ENCODE measurements at regions not wholly inside any gene's neighbourhood (a gene's known extent, or its start where the extent isn't known, plus 50 kb on each side); places are given as distances from the start of the nearest gene placed in this dataset.

DNA sequence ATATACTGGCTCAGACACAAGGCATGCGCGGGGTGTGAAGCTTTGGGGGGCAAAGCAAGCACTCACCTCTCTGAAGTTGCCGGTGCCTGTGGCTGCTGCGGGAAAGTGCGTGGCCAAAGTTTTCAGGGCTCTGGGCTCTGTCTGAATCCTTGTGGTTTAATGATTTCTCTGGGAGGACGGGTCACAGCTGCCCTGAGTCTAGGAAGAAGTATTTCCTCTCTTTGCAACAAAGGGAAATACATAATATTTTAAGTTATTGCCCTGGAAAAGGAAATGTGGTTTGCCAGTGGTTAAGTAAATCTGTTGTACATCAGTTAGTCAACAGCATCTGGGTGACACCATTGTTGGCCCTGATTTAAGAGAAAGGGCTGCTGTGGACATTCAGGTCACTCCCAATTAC lies 56.7 kb upstream of the ZDBF2 start:
- TF ChIP-seq BACH1 (IDR thresholded peaks at IDR 0.05; ENCODE audit: low read length): no peak
- no peak for TF ChIP-seq ZNF274 (IDR thresholded peaks at IDR 0.05; ENCODE audit: borderline replicate concordance, extremely low read depth, low read length)
- 0 out of 2 replicates have a peak, but pooled peaks have one; percentile 11 for TF ChIP-seq MAX (IDR thresholded peaks at IDR 0.05)
- no peak for TF ChIP-seq HDAC2 (IDR thresholded peaks at IDR 0.05; ENCODE audit: borderline replicate concordance in 1 of 2, low read depth in 2 of 2, low read length in 2 of 2)
- TF ChIP-seq MAFK (IDR thresholded peaks at IDR 0.05; ENCODE audit: low read depth, low read length): no peak
- no peak for TF ChIP-seq GTF2F1 (IDR thresholded peaks at IDR 0.05; ENCODE audit: borderline replicate concordance, low read depth, low read length)
- Histone ChIP-seq H3K27me3 (replicated peaks in 1 of 4; ENCODE audit: control insufficient read depth in 3 of 4, extremely low read depth in 1 of 4, insufficient read depth in 3 of 4, low read length in 3 of 4) (no peaks in the 10 kb centered on the region), H4K91ac (replicated peaks; ENCODE audit: insufficient read length, low read length) (no peak overlapping the region), H3K79me2 (ENCODE audit: control insufficient read depth in 1 of 2, insufficient read depth in 2 of 2, low read length in 2 of 2) (no peaks in the 10 kb centered on the region), H3K9me3 (ENCODE audit: insufficient read depth in 2 of 2, low read depth in 1 of 2, low read length in 1 of 2) (peaks cover 0 to 2% of the 10 kb centered on the region in 2 experiments; a peak in 1 of 4 replicates), H3K27ac (ENCODE audit: low read depth, low read length) (no peak overlapping the region), H3K9ac (replicated peaks in 1 of 4; ENCODE audit: extremely low read depth in 1 of 4, low read depth in 3 of 4, low read length in 3 of 4) (no peak overlapping the region), H3K23me2 (ENCODE audit: low read depth, low read length) (no peaks in the 10 kb centered on the region), H3K56ac (replicated peaks; ENCODE audit: insufficient read length, low read depth, low read length) (no peak overlapping the region), H4K5ac (ENCODE audit: insufficient read length, low read depth, low read length) (no peak overlapping the region), H3K18ac (ENCODE audit: extremely low read depth, low read length) (no peak overlapping the region), H3K4ac (replicated peaks; ENCODE audit: insufficient read length, low read depth, low read length) (no peak overlapping the region), H2BK12ac (ENCODE audit: low read depth, low read length) (no peak overlapping the region), H3K79me1 (ENCODE audit: low read depth, low read length) (no peaks in the 10 kb centered on the region), H3K23ac (ENCODE audit: insufficient read length) (no peak overlapping the region), H2BK15ac (ENCODE audit: low read length) (no peak overlapping the region), H3K4me2 (ENCODE audit: insufficient read depth in 1 of 2, low read depth in 2 of 2, low read length in 2 of 2) (0 out of 4 replicates have a peak overlapping the region, but pooled peaks of 1 of the 2 experiments have one; percentile 7), H4K8ac (ENCODE audit: extremely low read depth, insufficient read depth, low read length) (no peak overlapping the region), H2BK20ac (ENCODE audit: low read length) (no peak overlapping the region), H3K4me1 (replicated peaks in 1 of 4; ENCODE audit: control insufficient read depth in 3 of 4, insufficient read depth in 4 of 4, low read length in 3 of 4) (peaks cover 0 to 10% (median 5%) of the 10 kb centered on the region in 4 experiments; a peak in 3 of 7 replicates), H2AFZ (ENCODE audit: low read length) (peak overlapping the region; percentile 27; the same call in 1 of the 2 replicates), H2AK5ac (ENCODE audit: low read depth, low read length) (no peak overlapping the region), H3K4me3 (ENCODE audit: extremely low read depth in 1 of 4, insufficient read depth in 2 of 4, low read depth in 3 of 4, low read length in 4 of 4) (no peak overlapping the region), H3K36me3 (ENCODE audit: control insufficient read depth in 2 of 4, insufficient read depth in 4 of 4, low read length in 3 of 4) (no peaks in the 10 kb centered on the region), H2BK120ac (replicated peaks; ENCODE audit: low read depth, low read length) (no peak overlapping the region), H4K20me1 (replicated peaks in 1 of 2; ENCODE audit: control insufficient read depth in 1 of 2, insufficient read depth in 2 of 2, low read length in 2 of 2) (no peaks in the 10 kb centered on the region), H2BK5ac (ENCODE audit: low read depth, low read length) (no peak overlapping the region), H3K14ac (ENCODE audit: insufficient read length) (no peak overlapping the region)
- no peak for DNase-seq (ENCODE audit: low read depth in 1 of 2, low spot score in 2 of 2)
- FAIRE-seq: no peak
- POLR2A ChIA-PET (ENCODE audit: partially characterized antibody): interaction anchor here (0.7 to 0.8 kb wide), 2 partner anchors 16 to 58 kb away, joined by 4 read pairs; partner anchors contain the start of gene EEF1B2
- WGBS, 2 experiments (ENCODE audit: extremely low coverage in 1 of 2, insufficient coverage in 1 of 2, insufficient read length in 1 of 2, insufficient replicate concordance in 2 of 2, low coverage in 1 of 2, low lambda C conversion rate in 2 of 2, missing lambda C conversion rate in 1 of 2): 72% methylated on average over 6 of the region's 6 CpGs; no CpG with 5 or more reads in 1 of the 2 experiments
- CTCF ChIA-PET (ENCODE audit: partially characterized antibody): interaction anchor here (1.3 to 1.5 kb wide), 2 partner anchors 13 to 14 kb away, joined by 4 to 6 read pairs; no protein-coding TSS in a partner anchor
